ENCODE measurements at regions not wholly inside any gene's neighbourhood (a gene's known extent, or its start where the extent isn't known, plus 50 kb on each side); places are given as distances from the start of the nearest gene placed in this dataset.

GRCh38 chr16:19963301-19963700, 78.7 kb upstream of the GPRC5B start:
- Histone ChIP-seq H4K20me1 (replicated peaks; ENCODE audit: control insufficient read depth, extremely low read depth, insufficient read depth, low read length) (no peaks in the 10 kb centered on the region), H3K79me2 (ENCODE audit: control insufficient read depth, insufficient read depth, low read length) (no peaks in the 10 kb centered on the region), H2AFZ (ENCODE audit: low read depth, low read length) (no peak overlapping the region), H3K9me3 (replicated peaks; ENCODE audit: control insufficient read depth, insufficient read depth, low read length) (no peaks in the 10 kb centered on the region), H3K4me3 (replicated peaks in 1 of 3; ENCODE audit: insufficient read depth in 1 of 3, low read depth in 1 of 3, low read length in 3 of 3) (no peak overlapping the region), H3K27ac (ENCODE audit: insufficient read depth, low read depth, low read length) (no peak overlapping the region), H3K9me1 (replicated peaks; ENCODE audit: control insufficient read depth, extremely low read depth, insufficient read depth, low read length) (no peaks in the 10 kb centered on the region), H3K9ac (replicated peaks; ENCODE audit: extremely low read depth, insufficient read depth, low read length) (no peak overlapping the region), H3K4me2 (ENCODE audit: insufficient read depth, low read length) (no peak overlapping the region), H3K4me1 (ENCODE audit: control insufficient read depth, extremely low read depth, insufficient read depth, low read length) (no peaks in the 10 kb centered on the region), H3K27me3 (ENCODE audit: control insufficient read depth in 2 of 2, insufficient read depth in 2 of 2, low read length in 2 of 2) (no peaks in the 10 kb centered on the region), H3K36me3 (ENCODE audit: control insufficient read depth in 2 of 2, extremely low read depth in 1 of 2, insufficient read depth in 2 of 2, low read length in 2 of 2) (no peaks in the 10 kb centered on the region)
- FAIRE-seq (no peak), DNase-seq (ENCODE audit: low read depth, low spot score) (no peak)
- TF ChIP-seq GATA2 (IDR thresholded peaks at IDR 0.05; ENCODE audit: insufficient read depth, insufficient read length, low read depth, low read length), result no peak
- no peak for TF ChIP-seq FOS (IDR thresholded peaks at IDR 0.05; ENCODE audit: borderline replicate concordance, insufficient read depth, low read length)
- TF ChIP-seq JUN (IDR thresholded peaks at IDR 0.05; ENCODE audit: borderline replicate concordance, insufficient read depth, insufficient read length, low read depth), result no peak
- TF ChIP-seq MAX (IDR thresholded peaks at IDR 0.05; ENCODE audit: insufficient read depth, insufficient read length), result no peak
- no peak for TF ChIP-seq MYC (IDR thresholded peaks at IDR 0.05; ENCODE audit: low read depth, low read length)
- no peak for TF ChIP-seq EZH2 (IDR thresholded peaks at IDR 0.05; ENCODE audit: borderline replicate concordance, low read depth, low read length, severe bottlenecking)
- no peak for TF ChIP-seq POLR2AphosphoS5 (IDR thresholded peaks at IDR 0.05; ENCODE audit: insufficient read depth, low read depth, low read length)
- TF ChIP-seq POLR2A (IDR thresholded peaks at IDR 0.05; ENCODE audit: low read depth, low read length), result no peak
- no peak for TF ChIP-seq CTCF (IDR thresholded peaks at IDR 0.05; ENCODE audit: extremely low read depth in 1 of 2, insufficient read depth in 1 of 2, low read depth in 1 of 2, low read length in 2 of 2)
- no TSS peak for BruUV-seq (replicated peaks)
- ChIA-PET POLR2A (no interaction called here), CTCF (no interaction called here)
- intact Hi-C loops (cut with micrococcal nuclease), result no loop called here
- dilution Hi-C loops (cut with MboI; ENCODE audit: extremely low pct_ligation_motif_present, low sequenced_read_pairs), result no loop called here

Data from endothelial cell of umbilical vein (primary cell).